HG03439 (cell line): ENCODE measurements at regions not wholly inside any gene's neighbourhood (a gene's known extent, or its start where the extent isn't known, plus 50 kb on each side); places are given as distances from the start of the nearest gene placed in this dataset.
"Not testable (repeated sequence)": the region's sequence is repeated elsewhere in the genome, so short reads cannot be mapped to it uniquely, and the experiment has no call there.

Experiments used
- ATAC-seq: cut with Tn5 transposase; IDR thresholded peaks from one replicate; pipeline ENCODE4 v1.9.1; 2021; ENCODE audit warnings: mild to moderate bottlenecking, moderate library complexity; ENCODE audit not compliant: unreplicated experiment

GRCh38 chr6:126664271-126664670, 324.4 kb downstream of the CENPW start:
- ATAC-seq: no peak

- no peak for ATAC-seq
Measured at GRCh38 chr6:126665551-126665950, 325.6 kb downstream of the CENPW start.

GRCh38 chr6:126667071-126667470, 327.2 kb downstream of the CENPW start:
- ATAC-seq: no peak

- no peak for ATAC-seq
Measured at GRCh38 chr6:126667728-126668127, 327.8 kb downstream of the CENPW start.

GRCh38 chr6:126672649-126673048, 332.7 kb downstream of the CENPW start:
- ATAC-seq: peak; percentile 90

- ATAC-seq: not testable (repeated sequence)
Measured at GRCh38 chr6:126673749-126674148, 333.8 kb downstream of the CENPW start.

- no peak for ATAC-seq
Measured at GRCh38 chr6:126682440-126682839, 342.5 kb downstream of the CENPW start.

- no peak for ATAC-seq
Measured at GRCh38 chr6:126685182-126685581, 345.3 kb downstream of the CENPW start.

- no peak for ATAC-seq
Measured at GRCh38 chr6:126696921-126697693, 357.2 kb downstream of the CENPW start.

- no peak for ATAC-seq
Measured at GRCh38 chr6:126698732-126699240, 358.9 kb downstream of the CENPW start.

- ATAC-seq: no peak
Measured at GRCh38 chr6:126701676-126702560, 362.0 kb downstream of the CENPW start.

GRCh38 chr6:126716032-126716431, 376.1 kb downstream of the CENPW start:
- ATAC-seq: no peak

- no peak for ATAC-seq
Measured at GRCh38 chr6:126716826-126717509, 377.1 kb downstream of the CENPW start.

- peak; percentile 98 for ATAC-seq
Measured at GRCh38 chr6:126718600-126719327, 378.8 kb downstream of the CENPW start.

GRCh38 chr6:126720304-126720703, 380.4 kb downstream of the CENPW start:
- no peak for ATAC-seq

GRCh38 chr6:126721581-126722160, 381.8 kb downstream of the CENPW start:
- ATAC-seq: no peak

GRCh38 chr6:126722411-126722810, 382.5 kb downstream of the CENPW start:
- ATAC-seq: no peak

GRCh38 chr6:126723541-126724170, 383.7 kb downstream of the CENPW start:
- no peak for ATAC-seq

GRCh38 chr6:126724821-126725220, 384.9 kb downstream of the CENPW start:
- no peak for ATAC-seq

GRCh38 chr6:126726454-126726853, 386.5 kb downstream of the CENPW start:
- not testable (repeated sequence) for ATAC-seq
